GM23338 (cell line): ENCODE measurements at regions not wholly inside any gene's neighbourhood (a gene's known extent, or its start where the extent isn't known, plus 50 kb on each side); places are given as distances from the start of the nearest gene placed in this dataset.
A peak's percentile ranks its signal among the peaks of the same experiment; 100 is the strongest.

Experiments
- ATAC-seq: fragments of 200-7000 bp; cut with Tn5 transposase; 3 replicates; pipeline ENCODE4 v1.9.1; 2020
- DNase-seq: peaks from one replicate; pipeline ENCODE4 v3.0.0-alpha.2; 2015; ENCODE audit warnings: low spot score
- H2AFZ ChIP-seq: fragments of 200-600 bp; sonication (generic); 2 replicates; pipeline ENCODE4 v1.8.0; 2016; ENCODE audit warnings: antibody characterized with exemption, mild to moderate bottlenecking, moderate library complexity
- H3F3A ChIP-seq: fragments of 200-600 bp; sonication (generic); replicated peaks from 2 replicates; pipeline ENCODE4 v1.8.0; 2017; ENCODE audit warnings: antibody characterized with exemption, mixed run types, low read depth
- H3K27ac ChIP-seq: fragments of 200-600 bp; sonication (generic); 2 replicates; pipeline ENCODE4 v1.6.1; 2016; ENCODE audit warnings: low read depth
- H3K27me3 ChIP-seq: fragments of 200-600 bp; sonication (generic); 2 replicates; pipeline ENCODE4 v1.8.0; 2016; ENCODE audit warnings: mild to moderate bottlenecking, mixed run types, moderate library complexity; ENCODE audit not compliant: insufficient read depth
- H3K36me3 ChIP-seq: fragments of 200-600 bp; sonication (generic); 2 replicates; pipeline ENCODE4 v1.8.0; 2016; ENCODE audit warnings: mild to moderate bottlenecking; ENCODE audit not compliant: insufficient read depth
- H3K4me1 ChIP-seq: fragments of 200-600 bp; sonication (generic); 2 replicates; pipeline ENCODE4 v1.8.0; 2016; ENCODE audit warnings: mild to moderate bottlenecking, moderate library complexity; ENCODE audit not compliant: insufficient read depth
- H3K4me2 ChIP-seq: fragments of 200-600 bp; sonication (generic); 2 replicates; pipeline ENCODE4 v1.7.1; 2017; ENCODE audit warnings: mixed run types
- H3K4me3 ChIP-seq: fragments of 200-600 bp; sonication (generic); 2 replicates; pipeline ENCODE4 v1.6.1; 2016; ENCODE audit warnings: mixed run types
- H3K79me2 ChIP-seq: fragments of 200-600 bp; sonication (generic); replicated peaks from 2 replicates; pipeline ENCODE4 v1.8.0; 2017; ENCODE audit warnings: mild to moderate bottlenecking; ENCODE audit not compliant: insufficient read depth
- H3K9me2 ChIP-seq: fragments of 200-600 bp; sonication (generic); 2 replicates; pipeline ENCODE4 v1.8.0; 2017; ENCODE audit not compliant: insufficient read depth
- H4K20me1 ChIP-seq: fragments of 200-600 bp; sonication (generic); replicated peaks from 2 replicates; pipeline ENCODE4 v1.8.0; 2017; ENCODE audit warnings: mild to moderate bottlenecking; ENCODE audit not compliant: insufficient read depth
- H3K27ac Mint-ChIP-seq: 2 replicates; pipeline ENCODE4 v1.8.0; 2020; ENCODE audit warnings: inconsistent platforms, mild to moderate bottlenecking, moderate library complexity, mixed read lengths
- H3K27me3 Mint-ChIP-seq: 3 replicates; pipeline ENCODE4 v1.8.0; 2022; ENCODE audit warnings: low read depth, mild to moderate bottlenecking, moderate library complexity, mixed read lengths, inconsistent platforms; ENCODE audit not compliant: insufficient read depth, poor library complexity
- H3K36me3 Mint-ChIP-seq: 3 replicates; pipeline ENCODE4 v1.8.0; 2021; ENCODE audit warnings: low read depth, mild to moderate bottlenecking, inconsistent platforms, moderate library complexity, mixed read lengths
- H3K4me1 Mint-ChIP-seq: 3 replicates; pipeline ENCODE4 v1.8.0; 2020; ENCODE audit warnings: mild to moderate bottlenecking, inconsistent platforms, mixed read lengths
- H3K4me3 Mint-ChIP-seq: 3 replicates; pipeline ENCODE4 v1.8.0; 2021; ENCODE audit warnings: moderate library complexity, mild to moderate bottlenecking, inconsistent platforms, mixed read lengths
- H3K9me3 Mint-ChIP-seq: 3 replicates; pipeline ENCODE4 v1.8.0; 2020; ENCODE audit warnings: moderate library complexity, mild to moderate bottlenecking, inconsistent platforms, mixed read lengths
- CREB1 ChIP-seq: fragments of 250-450 bp; sonication (Bioruptor Pico); IDR thresholded peaks from 2 replicates; pipeline ENCODE4 v1.5.0; 2020; ENCODE audit warnings: low read depth, mild to moderate bottlenecking, moderate library complexity
- EZH2 ChIP-seq: fragments of 200-600 bp; sonication (generic); IDR thresholded peaks from one replicate; pipeline ENCODE4 v1.8.0; 2017; ENCODE audit warnings: antibody characterized with exemption, mild to moderate bottlenecking, low read depth; ENCODE audit not compliant: unreplicated experiment
- ZNF114 ChIP-seq: fragments of 250-450 bp; sonication (Bioruptor Pico); IDR thresholded peaks from 2 replicates; pipeline ENCODE4 v1.5.0; 2020; ENCODE audit warnings: mild to moderate bottlenecking, moderate library complexity
- ZNF331 ChIP-seq: fragments of 250-450 bp; sonication (Bioruptor Pico); IDR thresholded peaks from 2 replicates; pipeline ENCODE4 v1.5.0; 2020; ENCODE audit warnings: low read depth, mild to moderate bottlenecking, moderate library complexity
- TF ChIP-seq, protein P1 (sequence below), 2 experiments: fragments of 200-600 bp in 1 of 2; sonication (generic) in 1 of 2; conservative IDR thresholded peaks; 2 replicates each; pipeline versions ENCODE4 v1.5.1 to v1.6.1; 2016 to 2017; ENCODE audit warnings: antibody characterized with exemption in 2 of 2, low read depth in 2 of 2, mild to moderate bottlenecking in 2 of 2, moderate library complexity in 1 of 2
- TF ChIP-seq, protein P2 (sequence below): IDR thresholded peaks from one replicate; pipeline ENCODE4 v1.6.1; 2018; ENCODE audit warnings: antibody characterized with exemption; ENCODE audit not compliant: unreplicated experiment
- TF ChIP-seq, protein P3 (sequence below): IDR thresholded peaks from 2 replicates; pipeline ENCODE4 v1.6.1; 2016; ENCODE audit warnings: antibody characterized with exemption
- TF ChIP-seq, protein P4 (sequence below): fragments of 250-450 bp; sonication (Bioruptor Pico); IDR thresholded peaks from 2 replicates; pipeline ENCODE4 v1.5.0; 2020; ENCODE audit warnings: mild to moderate bottlenecking, moderate library complexity

DNA sequence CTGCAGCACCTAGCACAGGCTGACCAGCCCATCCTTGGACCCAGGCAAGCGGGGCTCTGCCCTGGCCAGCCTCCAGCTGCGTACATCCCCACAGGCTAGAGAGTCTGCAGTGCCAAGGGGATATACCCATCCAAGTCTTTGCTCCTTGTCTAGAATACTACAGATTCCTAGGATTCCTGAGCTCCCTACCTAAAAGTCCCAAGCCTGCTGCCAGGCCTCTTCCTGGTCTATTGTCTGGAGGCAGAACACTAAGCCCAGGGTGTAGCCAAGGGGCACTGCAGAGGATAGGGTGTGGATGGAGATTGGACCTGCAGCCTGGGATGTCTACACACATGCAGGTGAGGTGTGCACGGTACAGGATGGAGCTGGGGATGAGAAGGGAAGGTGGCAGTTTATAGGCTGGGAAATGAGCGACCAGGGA, 90.0 kb upstream of the SIRPA start (continued):
- TF ChIP-seq, protein P1, sequence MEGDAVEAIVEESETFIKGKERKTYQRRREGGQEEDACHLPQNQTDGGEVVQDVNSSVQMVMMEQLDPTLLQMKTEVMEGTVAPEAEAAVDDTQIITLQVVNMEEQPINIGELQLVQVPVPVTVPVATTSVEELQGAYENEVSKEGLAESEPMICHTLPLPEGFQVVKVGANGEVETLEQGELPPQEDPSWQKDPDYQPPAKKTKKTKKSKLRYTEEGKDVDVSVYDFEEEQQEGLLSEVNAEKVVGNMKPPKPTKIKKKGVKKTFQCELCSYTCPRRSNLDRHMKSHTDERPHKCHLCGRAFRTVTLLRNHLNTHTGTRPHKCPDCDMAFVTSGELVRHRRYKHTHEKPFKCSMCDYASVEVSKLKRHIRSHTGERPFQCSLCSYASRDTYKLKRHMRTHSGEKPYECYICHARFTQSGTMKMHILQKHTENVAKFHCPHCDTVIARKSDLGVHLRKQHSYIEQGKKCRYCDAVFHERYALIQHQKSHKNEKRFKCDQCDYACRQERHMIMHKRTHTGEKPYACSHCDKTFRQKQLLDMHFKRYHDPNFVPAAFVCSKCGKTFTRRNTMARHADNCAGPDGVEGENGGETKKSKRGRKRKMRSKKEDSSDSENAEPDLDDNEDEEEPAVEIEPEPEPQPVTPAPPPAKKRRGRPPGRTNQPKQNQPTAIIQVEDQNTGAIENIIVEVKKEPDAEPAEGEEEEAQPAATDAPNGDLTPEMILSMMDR (conservative IDR thresholded peaks at IDR 0.05; ENCODE audit: low read depth in 2 of 2): no peak
- TF ChIP-seq, protein P2, sequence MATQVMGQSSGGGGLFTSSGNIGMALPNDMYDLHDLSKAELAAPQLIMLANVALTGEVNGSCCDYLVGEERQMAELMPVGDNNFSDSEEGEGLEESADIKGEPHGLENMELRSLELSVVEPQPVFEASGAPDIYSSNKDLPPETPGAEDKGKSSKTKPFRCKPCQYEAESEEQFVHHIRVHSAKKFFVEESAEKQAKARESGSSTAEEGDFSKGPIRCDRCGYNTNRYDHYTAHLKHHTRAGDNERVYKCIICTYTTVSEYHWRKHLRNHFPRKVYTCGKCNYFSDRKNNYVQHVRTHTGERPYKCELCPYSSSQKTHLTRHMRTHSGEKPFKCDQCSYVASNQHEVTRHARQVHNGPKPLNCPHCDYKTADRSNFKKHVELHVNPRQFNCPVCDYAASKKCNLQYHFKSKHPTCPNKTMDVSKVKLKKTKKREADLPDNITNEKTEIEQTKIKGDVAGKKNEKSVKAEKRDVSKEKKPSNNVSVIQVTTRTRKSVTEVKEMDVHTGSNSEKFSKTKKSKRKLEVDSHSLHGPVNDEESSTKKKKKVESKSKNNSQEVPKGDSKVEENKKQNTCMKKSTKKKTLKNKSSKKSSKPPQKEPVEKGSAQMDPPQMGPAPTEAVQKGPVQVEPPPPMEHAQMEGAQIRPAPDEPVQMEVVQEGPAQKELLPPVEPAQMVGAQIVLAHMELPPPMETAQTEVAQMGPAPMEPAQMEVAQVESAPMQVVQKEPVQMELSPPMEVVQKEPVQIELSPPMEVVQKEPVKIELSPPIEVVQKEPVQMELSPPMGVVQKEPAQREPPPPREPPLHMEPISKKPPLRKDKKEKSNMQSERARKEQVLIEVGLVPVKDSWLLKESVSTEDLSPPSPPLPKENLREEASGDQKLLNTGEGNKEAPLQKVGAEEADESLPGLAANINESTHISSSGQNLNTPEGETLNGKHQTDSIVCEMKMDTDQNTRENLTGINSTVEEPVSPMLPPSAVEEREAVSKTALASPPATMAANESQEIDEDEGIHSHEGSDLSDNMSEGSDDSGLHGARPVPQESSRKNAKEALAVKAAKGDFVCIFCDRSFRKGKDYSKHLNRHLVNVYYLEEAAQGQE: no peak
- TF ChIP-seq, protein P3, sequence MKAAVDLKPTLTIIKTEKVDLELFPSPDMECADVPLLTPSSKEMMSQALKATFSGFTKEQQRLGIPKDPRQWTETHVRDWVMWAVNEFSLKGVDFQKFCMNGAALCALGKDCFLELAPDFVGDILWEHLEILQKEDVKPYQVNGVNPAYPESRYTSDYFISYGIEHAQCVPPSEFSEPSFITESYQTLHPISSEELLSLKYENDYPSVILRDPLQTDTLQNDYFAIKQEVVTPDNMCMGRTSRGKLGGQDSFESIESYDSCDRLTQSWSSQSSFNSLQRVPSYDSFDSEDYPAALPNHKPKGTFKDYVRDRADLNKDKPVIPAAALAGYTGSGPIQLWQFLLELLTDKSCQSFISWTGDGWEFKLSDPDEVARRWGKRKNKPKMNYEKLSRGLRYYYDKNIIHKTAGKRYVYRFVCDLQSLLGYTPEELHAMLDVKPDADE: no peak
- TF ChIP-seq CREB1: no peak

DNA sequence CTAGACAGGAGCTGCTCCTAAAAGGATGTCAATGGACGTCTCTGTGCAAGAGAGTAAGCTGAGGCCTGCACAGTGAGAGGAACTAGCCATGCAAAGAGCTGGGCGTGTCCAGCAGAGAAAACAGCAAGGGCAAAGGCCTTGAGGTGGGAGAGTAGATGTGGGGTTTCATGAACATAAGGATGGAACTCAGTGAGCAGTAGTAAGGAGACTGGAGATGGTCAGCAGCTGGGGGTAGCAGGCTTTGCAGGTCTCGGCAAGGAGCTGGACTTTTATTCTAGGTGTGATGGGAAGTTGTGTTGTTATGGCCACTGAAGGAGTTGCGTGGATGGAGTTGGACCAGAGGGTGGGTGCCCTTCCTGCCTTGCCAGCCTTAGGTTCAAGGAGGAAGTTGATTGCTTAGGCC, 90.7 kb upstream of the SIRPA start:
- Histone ChIP-seq H3K4me1 (peaks cover 24% of the 10 kb centered on the region), H3K27ac (no peak overlapping the region), H3K9me2 (no peaks in the 10 kb centered on the region), H3K4me3 (no peak overlapping the region), H3K36me3 (no peaks in the 10 kb centered on the region), H4K20me1 (no peaks in the 10 kb centered on the region), H3K4me2 (no peak overlapping the region; the same call in 1 of the 2 replicates), H3K79me2 (no peaks in the 10 kb centered on the region), H3K27me3 (peaks cover 43% of the 10 kb centered on the region), H3F3A (peaks cover 8% of the 10 kb centered on the region; the same call in 1 of the 2 replicates), H2AFZ (no peak overlapping the region)
- peaks cover 32% of the 10 kb centered on the region for H3K27me3 Mint-ChIP-seq
- H3K4me1 Mint-ChIP-seq: peaks cover 48% of the 10 kb centered on the region
- ATAC-seq: no peak
- no peaks in the 10 kb centered on the region for H3K9me3 Mint-ChIP-seq
- H3K27ac Mint-ChIP-seq: no peak overlapping the region
- H3K4me3 Mint-ChIP-seq: peak overlapping the region; percentile 70; the same call in 1 of the 3 replicates
- no peak for DNase-seq
- H3K36me3 Mint-ChIP-seq: peaks cover 4% of the 10 kb centered on the region; the same call in 1 of the 3 replicates
- TF ChIP-seq EZH2 (no peak), ZNF331 (no peak), ZNF114 (CRISPR knock-in tag) (no peak)
- TF ChIP-seq, protein P2: no peak
- TF ChIP-seq, protein P4, sequence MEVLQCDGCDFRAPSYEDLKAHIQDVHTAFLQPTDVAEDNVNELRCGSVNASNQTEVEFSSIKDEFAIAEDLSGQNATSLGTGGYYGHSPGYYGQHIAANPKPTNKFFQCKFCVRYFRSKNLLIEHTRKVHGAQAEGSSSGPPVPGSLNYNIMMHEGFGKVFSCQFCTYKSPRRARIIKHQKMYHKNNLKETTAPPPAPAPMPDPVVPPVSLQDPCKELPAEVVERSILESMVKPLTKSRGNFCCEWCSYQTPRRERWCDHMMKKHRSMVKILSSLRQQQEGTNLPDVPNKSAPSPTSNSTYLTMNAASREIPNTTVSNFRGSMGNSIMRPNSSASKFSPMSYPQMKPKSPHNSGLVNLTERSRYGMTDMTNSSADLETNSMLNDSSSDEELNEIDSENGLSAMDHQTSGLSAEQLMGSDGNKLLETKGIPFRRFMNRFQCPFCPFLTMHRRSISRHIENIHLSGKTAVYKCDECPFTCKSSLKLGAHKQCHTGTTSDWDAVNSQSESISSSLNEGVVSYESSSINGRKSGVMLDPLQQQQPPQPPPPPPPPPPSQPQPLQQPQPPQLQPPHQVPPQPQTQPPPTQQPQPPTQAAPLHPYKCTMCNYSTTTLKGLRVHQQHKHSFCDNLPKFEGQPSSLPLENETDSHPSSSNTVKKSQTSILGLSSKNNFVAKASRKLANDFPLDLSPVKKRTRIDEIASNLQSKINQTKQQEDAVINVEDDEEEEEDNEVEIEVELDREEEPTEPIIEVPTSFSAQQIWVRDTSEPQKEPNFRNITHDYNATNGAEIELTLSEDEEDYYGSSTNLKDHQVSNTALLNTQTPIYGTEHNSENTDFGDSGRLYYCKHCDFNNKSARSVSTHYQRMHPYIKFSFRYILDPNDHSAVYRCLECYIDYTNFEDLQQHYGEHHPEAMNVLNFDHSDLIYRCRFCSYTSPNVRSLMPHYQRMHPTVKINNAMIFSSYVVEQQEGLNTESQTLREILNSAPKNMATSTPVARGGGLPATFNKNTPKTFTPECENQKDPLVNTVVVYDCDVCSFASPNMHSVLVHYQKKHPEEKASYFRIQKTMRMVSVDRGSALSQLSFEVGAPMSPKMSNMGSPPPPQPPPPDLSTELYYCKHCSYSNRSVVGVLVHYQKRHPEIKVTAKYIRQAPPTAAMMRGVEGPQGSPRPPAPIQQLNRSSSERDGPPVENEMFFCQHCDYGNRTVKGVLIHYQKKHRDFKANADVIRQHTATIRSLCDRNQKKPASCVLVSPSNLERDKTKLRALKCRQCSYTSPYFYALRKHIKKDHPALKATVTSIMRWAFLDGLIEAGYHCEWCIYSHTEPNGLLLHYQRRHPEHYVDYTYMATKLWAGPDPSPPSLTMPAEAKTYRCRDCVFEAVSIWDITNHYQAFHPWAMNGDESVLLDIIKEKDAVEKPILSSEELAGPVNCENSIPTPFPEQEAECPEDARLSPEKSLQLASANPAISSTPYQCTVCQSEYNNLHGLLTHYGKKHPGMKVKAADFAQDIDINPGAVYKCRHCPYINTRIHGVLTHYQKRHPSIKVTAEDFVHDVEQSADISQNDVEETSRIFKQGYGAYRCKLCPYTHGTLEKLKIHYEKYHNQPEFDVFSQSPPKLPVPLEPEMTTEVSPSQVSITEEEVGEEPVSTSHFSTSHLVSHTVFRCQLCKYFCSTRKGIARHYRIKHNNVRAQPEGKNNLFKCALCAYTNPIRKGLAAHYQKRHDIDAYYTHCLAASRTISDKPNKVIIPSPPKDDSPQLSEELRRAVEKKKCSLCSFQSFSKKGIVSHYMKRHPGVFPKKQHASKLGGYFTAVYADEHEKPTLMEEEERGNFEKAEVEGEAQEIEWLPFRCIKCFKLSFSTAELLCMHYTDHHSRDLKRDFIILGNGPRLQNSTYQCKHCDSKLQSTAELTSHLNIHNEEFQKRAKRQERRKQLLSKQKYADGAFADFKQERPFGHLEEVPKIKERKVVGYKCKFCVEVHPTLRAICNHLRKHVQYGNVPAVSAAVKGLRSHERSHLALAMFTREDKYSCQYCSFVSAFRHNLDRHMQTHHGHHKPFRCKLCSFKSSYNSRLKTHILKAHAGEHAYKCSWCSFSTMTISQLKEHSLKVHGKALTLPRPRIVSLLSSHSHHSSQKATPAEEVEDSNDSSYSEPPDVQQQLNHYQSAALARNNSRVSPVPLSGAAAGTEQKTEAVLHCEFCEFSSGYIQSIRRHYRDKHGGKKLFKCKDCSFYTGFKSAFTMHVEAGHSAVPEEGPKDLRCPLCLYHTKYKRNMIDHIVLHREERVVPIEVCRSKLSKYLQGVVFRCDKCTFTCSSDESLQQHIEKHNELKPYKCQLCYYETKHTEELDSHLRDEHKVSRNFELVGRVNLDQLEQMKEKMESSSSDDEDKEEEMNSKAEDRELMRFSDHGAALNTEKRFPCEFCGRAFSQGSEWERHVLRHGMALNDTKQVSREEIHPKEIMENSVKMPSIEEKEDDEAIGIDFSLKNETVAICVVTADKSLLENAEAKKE: no peak
